PC-9 (cell line): ENCODE measurements at regions not wholly inside any gene's neighbourhood (a gene's known extent, or its start where the extent isn't known, plus 50 kb on each side); places are given as distances from the start of the nearest gene placed in this dataset.

Experiments
- CTCF ChIP-seq: fragments of 200-600 bp; sonication (generic); conservative IDR thresholded peaks from 2 replicates; pipeline ENCODE4 v1.6.1; 2017; ENCODE audit warnings: mixed run types, antibody characterized with exemption, mild to moderate bottlenecking, moderate library complexity
- EZH2 ChIP-seq: fragments of 200-600 bp; sonication (generic); IDR thresholded peaks from 2 replicates; pipeline ENCODE4 v1.8.0; 2017; ENCODE audit warnings: antibody characterized with exemption, low read depth

- no peak for TF ChIP-seq CTCF
- TF ChIP-seq EZH2 = no peak
Measured at GRCh38 chr7:81025360-81025759, 106.5 kb upstream of the SEMA3C start.
